Thoracic aorta (tissue), 2 donors: ENCODE measurements at regions not wholly inside any gene's neighbourhood (a gene's known extent, or its start where the extent isn't known, plus 50 kb on each side); places are given as distances from the start of the nearest gene placed in this dataset.

Experiments used
- ATAC-seq: fragments of 150-250 bp; one replicate; pipeline ENCODE4 v1.8.0; 2017; ENCODE audit warnings: low read depth; ENCODE audit not compliant: insufficient number of reproducible peaks, low FRiP score
- DNase-seq: peaks from one replicate; pipeline ENCODE4 v3.0.0-alpha.2; 2020; ENCODE audit warnings: low spot score
- H3K27ac ChIP-seq, 2 donors: fragments of 200-600 bp; sonication (generic); 1 replicate in 1 of 2; 2 replicates in 1 of 2; pipeline ENCODE4 v1.5.1; 2016; ENCODE audit warnings: mild to moderate bottlenecking in 2 of 2, moderate library complexity in 2 of 2
- H3K27me3 ChIP-seq: fragments of 200-600 bp; sonication (generic); replicated peaks from 2 replicates; pipeline ENCODE4 v1.6.0; 2016; ENCODE audit warnings: mild to moderate bottlenecking; ENCODE audit not compliant: insufficient read depth
- H3K36me3 ChIP-seq: fragments of 200-600 bp; sonication (generic); one replicate; pipeline ENCODE4 v1.5.1; 2016
- H3K4me1 ChIP-seq, 2 donors: fragments of 200-600 bp; sonication (generic); 1 replicate in 1 of 2; 2 replicates in 1 of 2; pipeline versions ENCODE4 v1.5.1 to v1.6.0; 2016; ENCODE audit warnings: low read depth in 2 of 2, mild to moderate bottlenecking in 1 of 2; ENCODE audit not compliant: control insufficient read depth in 1 of 2
- H3K4me3 ChIP-seq: fragments of 200-600 bp; sonication (generic); 2 replicates; pipeline ENCODE4 v1.5.1; 2016; ENCODE audit warnings: mild to moderate bottlenecking
- H3K9me3 ChIP-seq: fragments of 200-600 bp; sonication (generic); 2 replicates; pipeline ENCODE4 v1.5.1; 2016
- TF ChIP-seq, protein P1 (sequence below): fragments of 200-600 bp; sonication (generic); IDR thresholded peaks from one replicate; pipeline ENCODE4 v1.5.1; 2019; ENCODE audit warnings: antibody characterized with exemption

DNA sequence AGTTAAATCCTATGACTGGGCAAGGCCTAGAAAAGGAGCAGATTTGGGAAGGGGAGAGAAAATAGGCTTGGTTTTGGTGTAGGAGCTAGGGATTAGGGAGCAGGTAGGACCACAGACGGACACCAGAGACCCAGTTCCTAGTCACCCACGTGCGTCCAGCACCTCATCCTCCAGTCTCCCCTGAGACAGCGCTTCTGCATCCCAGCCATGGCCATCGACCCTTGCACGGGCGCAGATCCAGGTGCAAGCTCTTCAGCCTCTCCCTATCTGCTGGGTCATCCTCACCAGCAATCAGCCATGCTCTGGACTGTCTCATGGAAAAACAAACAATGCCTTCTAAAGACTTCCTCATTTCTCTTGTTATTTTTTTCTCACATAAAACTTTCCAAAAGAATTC is 246.8 kb upstream of the RAB6C start:
- Histone ChIP-seq H3K36me3 (no peaks in the 10 kb centered on the region), H3K27ac (no peak overlapping the region), H3K4me3 (no peak overlapping the region), H3K9me3 (no peaks in the 10 kb centered on the region), H3K4me1 (no peaks in the 10 kb centered on the region), H3K27me3 (no peaks in the 10 kb centered on the region)
- TF ChIP-seq, protein P1, sequence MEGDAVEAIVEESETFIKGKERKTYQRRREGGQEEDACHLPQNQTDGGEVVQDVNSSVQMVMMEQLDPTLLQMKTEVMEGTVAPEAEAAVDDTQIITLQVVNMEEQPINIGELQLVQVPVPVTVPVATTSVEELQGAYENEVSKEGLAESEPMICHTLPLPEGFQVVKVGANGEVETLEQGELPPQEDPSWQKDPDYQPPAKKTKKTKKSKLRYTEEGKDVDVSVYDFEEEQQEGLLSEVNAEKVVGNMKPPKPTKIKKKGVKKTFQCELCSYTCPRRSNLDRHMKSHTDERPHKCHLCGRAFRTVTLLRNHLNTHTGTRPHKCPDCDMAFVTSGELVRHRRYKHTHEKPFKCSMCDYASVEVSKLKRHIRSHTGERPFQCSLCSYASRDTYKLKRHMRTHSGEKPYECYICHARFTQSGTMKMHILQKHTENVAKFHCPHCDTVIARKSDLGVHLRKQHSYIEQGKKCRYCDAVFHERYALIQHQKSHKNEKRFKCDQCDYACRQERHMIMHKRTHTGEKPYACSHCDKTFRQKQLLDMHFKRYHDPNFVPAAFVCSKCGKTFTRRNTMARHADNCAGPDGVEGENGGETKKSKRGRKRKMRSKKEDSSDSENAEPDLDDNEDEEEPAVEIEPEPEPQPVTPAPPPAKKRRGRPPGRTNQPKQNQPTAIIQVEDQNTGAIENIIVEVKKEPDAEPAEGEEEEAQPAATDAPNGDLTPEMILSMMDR: no peak
- no peak for ATAC-seq
- no peak for DNase-seq

DNA sequence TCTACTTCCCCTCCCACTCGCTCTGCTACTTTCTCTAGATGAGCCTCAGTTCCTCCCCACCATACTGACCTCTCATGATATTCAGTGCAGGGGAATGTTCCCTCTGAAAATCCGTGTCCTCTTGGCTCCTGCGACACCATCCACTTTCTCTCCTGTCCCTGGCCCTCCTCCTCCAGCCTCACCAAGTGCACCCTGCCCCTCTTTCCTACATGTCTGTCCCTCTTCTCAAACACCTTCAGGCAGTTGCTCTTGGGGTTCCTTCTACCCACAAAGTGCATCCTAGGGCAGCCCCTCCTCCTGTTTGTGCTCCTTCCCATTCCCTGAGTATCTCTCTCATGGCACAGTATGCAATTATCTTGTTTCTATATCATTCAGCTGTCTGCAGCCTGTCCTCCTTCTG is 246.4 kb upstream of the RAB6C start:
- Histone ChIP-seq H3K27ac (no peak overlapping the region), H3K9me3 (no peaks in the 10 kb centered on the region), H3K4me3 (no peak overlapping the region), H3K27me3 (no peaks in the 10 kb centered on the region), H3K4me1 (no peaks in the 10 kb centered on the region), H3K36me3 (no peaks in the 10 kb centered on the region)
- ATAC-seq (no peak), DNase-seq (no peak)
- TF ChIP-seq, protein P1: no peak

DNA sequence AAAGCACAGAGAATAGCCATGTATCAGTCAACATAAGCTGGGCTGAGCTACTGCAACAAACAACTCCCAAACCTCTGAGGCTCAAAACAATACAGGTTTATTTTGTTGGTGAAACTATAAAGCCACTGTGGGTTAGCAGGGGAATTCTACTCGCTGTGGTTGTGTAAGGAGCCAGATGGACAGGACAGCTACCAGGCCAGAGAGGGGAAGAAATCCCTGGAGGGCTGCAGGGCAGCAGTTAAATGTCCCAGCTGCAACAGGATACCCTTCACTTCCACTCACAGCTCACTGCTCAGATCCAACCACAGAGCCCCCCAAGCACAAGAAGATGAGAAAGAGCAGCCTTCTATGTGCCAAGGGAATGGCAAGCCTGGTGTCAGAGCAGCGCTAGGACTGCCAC is 245.9 kb upstream of the RAB6C start:
- Histone ChIP-seq H3K4me1 (no peaks in the 10 kb centered on the region), H3K4me3 (no peak overlapping the region), H3K27ac (no peak overlapping the region), H3K27me3 (no peaks in the 10 kb centered on the region), H3K36me3 (no peaks in the 10 kb centered on the region), H3K9me3 (no peaks in the 10 kb centered on the region)
- no peak for DNase-seq
- TF ChIP-seq, protein P1: no peak
- ATAC-seq: no peak

- ATAC-seq: no peak
- DNase-seq: no peak
These were observed 245.0 kb upstream of the RAB6C start for GRCh38 chr2:129734343-129735034.

DNA sequence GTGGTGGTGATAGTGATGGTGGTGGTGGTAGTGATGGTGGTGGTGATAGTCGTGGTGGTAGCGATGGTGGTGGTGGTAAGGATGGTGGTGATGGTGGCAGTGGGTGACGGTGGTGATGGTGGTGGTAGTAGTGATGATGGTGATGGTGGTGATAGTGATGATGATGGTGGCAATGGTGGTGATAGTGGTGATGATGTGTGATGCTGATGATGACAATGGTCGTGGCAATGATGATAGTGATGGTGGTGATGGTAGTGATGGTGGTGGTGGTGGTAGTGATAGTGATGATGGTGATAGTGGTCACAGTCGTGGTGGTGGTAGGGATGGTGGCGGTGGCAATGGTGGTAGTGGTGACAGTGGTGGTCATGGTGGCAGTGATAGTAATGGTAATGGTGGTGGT is 243.9 kb upstream of the RAB6C start:
- no peak for ATAC-seq
- Histone ChIP-seq H3K9me3 (no peaks in the 10 kb centered on the region), H3K27me3 (no peaks in the 10 kb centered on the region), H3K4me3 (no peak overlapping the region), H3K36me3 (no peaks in the 10 kb centered on the region), H3K27ac (no peak overlapping the region), H3K4me1 (no peaks in the 10 kb centered on the region)
- DNase-seq: no peak
- TF ChIP-seq, protein P1: no peak

More at GRCh38 chr2:129734343-129735034, 245.0 kb upstream of the RAB6C start:
- TF ChIP-seq, protein P1: no peak
- H3K27ac ChIP-seq: no peak overlapping the region
- no peaks in the 10 kb centered on the region for H3K27me3 ChIP-seq
- H3K4me1 ChIP-seq: no peaks in the 10 kb centered on the region
- H3K9me3 ChIP-seq: no peaks in the 10 kb centered on the region
- no peak overlapping the region for H3K4me3 ChIP-seq
- no peaks in the 10 kb centered on the region for H3K36me3 ChIP-seq
